ENCODE measurements at regions not wholly inside any gene's neighbourhood (a gene's known extent, or its start where the extent isn't known, plus 50 kb on each side); places are given as distances from the start of the nearest gene placed in this dataset.
"Not testable (repeated sequence)": the region's sequence is repeated elsewhere in the genome, so short reads cannot be mapped to it uniquely, and the experiment has no call there.

DNA sequence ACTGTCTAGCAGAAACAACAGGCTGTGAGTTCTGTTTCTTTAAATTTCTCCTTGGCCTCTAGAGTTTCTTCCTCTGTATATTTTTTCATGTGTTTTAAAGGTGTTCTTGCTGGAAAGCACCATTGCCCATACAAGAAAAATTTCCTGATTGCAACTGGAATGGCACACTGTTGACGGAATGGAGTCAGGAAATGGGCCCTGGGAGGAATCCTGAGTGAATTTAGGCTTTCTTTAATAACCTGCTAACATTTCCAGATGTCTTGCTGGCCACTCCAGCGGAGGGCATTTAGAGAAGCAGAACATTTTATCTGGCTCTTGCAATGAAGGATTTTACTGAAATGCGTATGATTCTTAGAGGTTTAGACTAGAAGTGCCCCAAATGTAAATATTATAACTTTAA is 736.3 kb downstream of the TAF11L14 start:
- DNase-seq: no peak

DNA sequence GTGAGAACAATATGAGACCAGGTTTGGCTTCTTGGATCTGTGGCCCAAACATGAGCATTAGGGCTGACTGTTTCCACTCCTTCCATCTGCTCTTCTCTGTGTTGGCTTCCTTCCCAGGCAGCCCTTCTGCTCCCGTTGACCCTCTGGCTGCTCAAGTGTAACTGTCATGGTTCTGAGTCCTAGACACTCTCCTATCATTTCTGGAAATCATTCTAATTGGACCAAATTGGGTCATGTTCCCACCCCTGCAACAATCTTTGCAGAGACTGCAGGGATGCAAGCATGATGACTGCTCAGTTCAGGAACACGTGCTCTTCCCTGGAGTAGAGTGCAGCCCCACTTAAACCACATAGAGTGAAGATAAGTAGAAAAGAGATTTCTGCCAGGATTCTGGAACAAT is 741.4 kb downstream of the TAF11L14 start:
- no peak for DNase-seq

GRCh38 chr5:18378066-18378465 is 743.8 kb downstream of the TAF11L14 start:
- DNase-seq: no peak

DNA sequence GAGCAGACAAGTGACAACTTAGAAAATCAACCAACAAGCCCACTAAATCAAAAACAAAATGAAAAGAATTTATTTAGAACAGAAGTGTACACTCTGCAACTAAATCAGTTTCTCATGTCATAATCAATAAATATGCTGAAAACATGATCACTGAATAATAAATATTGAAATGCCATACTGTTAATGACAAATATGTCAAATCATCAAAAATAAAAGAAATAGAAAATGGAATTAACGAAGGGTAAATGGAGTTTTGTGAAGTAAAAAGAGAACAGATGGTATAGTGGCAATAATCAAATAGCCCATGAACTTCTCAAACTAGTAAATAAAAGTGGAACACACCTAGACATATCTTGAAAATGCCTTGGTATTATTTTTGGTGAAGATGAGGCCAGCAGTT is 744.9 kb downstream of the TAF11L14 start:
- no peak for DNase-seq

GRCh38 chr5:18380729-18381362 is 746.6 kb downstream of the TAF11L14 start:
- no peak for DNase-seq

DNA sequence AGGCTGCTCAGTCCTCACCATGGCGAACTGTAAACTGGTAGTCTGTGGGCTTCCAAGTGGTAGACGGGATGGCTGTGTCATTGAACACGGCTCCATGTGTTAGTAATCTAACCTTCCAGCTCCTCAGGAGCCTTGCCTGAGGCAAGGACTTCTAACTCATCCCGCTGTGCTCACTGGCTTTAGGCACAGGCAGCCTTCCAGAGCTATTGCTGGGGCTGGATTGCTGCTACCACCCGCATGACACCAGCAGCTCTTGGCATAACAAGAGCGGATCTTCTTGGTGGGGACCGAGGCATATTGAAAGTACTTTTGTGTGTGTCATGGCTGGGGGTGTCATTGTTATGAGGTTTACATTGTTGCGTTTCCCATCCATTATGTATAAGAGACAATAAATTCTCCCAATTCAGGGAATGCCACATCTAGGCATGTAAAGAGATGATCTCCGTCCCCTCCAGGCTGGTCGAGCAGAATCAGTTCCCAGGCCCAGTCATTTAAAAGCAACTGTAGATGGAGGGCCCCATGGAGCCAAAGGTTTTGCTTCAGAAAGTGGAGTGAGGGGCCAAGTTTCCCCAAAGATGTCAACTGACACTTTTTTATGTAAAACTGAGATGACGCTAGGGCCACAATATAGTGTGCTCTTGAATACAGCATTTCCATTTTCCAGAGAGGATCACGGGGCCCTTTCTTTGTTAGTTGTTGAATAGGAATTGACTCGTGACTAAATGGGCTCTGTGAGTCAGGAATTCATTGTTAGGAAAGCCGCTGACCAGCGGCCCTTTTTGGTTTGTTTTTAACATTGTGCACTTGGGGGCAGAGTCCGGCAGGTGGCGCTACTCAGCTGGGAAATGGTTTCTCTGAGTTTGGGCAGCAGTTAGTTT is 759.5 kb downstream of the TAF11L14 start:
- DNase-seq: peak; percentile 83

- no peak for DNase-seq
Observed at GRCh38 chr5:18394443-18394804, 760.2 kb downstream of the TAF11L14 start.

DNA sequence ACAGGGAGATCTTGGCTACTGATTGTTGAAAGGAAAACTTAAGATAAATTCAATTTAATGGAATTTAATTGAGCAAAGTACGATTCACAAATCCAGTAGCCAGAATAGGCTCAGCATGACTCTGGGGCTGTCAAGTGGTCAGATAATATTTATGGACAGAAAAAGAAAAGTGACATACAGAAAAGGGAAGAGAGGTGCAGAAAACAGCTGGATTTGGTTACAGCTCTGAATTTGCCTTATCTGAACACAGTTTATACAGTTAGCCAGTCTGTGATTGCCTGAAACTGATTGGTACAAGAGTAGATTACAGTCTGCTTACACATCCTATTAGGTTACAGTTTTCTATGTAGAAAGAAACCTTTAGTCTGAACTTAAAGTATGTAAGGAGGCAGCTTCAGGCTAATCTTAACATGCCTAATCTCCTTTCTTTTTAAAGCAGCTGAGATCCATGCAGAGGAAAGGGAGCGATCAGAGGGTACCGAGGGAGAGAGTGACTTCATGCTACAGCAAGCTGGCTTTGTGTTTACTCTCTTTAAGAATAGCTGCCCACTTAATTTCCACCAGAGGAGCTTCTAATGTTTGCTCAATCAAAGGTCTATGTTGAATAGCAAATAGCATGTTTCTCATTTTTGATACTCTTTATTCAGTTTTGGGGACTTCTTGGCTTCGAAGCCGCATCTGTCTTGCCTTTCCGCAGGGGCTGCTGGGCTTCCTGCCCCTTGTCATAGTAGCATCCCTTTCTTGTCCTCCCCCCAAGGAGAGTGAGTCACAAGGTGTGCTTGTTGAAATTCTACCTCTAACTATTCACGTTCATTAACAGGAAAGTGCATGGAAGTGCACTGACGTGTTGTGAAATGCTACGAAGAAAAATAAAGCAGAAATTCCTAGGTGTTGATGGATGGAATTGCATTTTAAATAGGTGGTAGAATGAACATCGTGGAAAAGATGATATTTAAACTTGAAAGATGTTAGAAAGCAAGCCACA is 761.2 kb downstream of the TAF11L14 start:
- DNase-seq: no peak

GRCh38 chr5:18397371-18397770 is 763.1 kb downstream of the TAF11L14 start:
- DNase-seq: peak; percentile 41

GRCh38 chr5:18397891-18398290 is 763.6 kb downstream of the TAF11L14 start:
- peak; percentile 82 for DNase-seq

DNA sequence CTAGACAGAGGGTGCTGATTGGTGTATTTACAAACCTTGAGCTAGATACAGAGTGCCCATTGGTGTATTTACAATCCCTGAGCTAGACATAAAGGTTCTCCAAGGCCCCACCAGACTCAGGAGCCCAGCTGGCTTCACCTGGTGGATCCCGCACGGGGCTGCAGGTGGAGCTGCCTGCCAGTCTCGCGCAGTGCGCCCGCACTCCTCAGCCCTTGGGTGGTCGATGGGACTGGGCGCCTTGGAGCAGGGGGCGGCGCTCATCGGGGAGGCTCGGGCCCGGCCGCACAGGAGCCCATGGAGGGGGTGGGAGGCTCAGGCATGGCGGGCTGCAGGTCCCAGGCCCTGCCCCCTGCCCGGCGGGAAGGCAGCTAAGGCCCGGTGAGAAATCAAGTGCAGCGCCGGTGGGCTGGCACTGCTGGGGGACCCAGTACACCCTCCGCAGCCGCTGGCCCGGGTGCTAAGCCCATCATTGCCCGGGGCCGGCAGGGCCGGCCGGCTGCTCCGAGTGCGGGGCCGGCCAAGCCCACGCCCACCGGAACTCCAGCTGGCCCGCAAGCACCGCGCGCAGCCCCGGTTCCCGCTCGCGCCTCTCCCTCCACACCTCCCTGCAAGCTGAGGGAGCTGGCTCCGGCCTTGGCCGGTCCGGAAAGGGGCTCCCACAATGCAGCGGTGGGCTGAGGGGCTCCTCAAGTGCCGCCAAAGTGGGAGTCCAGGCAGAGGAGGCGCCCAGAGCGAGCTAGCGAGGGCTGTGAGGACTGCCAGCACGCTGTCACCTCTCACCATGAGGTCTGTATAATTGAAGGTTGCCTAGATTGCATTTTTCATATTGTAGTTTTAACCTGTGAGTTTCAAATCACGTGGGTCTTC is 765.4 kb downstream of the TAF11L14 start:
- not testable (repeated sequence) for DNase-seq

DNA sequence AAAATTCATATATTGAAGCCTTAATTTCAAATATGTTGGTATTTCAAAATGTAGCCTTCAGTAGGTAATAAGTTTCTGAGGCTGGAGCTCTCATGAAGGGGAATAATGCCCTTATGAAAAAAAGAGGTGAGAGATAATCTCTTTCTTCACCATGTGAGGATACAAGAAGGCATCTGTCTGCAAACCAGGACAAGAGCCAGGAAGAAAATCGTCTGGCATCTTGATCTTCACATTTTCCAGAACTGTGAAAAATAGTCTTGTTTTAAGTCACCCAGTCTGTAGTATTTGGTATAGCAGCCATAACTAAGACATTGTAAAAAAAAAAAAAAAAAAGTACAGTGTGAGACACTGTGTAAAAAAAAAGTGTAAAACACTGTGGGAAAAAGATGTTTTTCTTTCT is 768.9 kb downstream of the TAF11L14 start:
- DNase-seq: no peak

GRCh38 chr5:18403941-18404438 is 769.7 kb downstream of the TAF11L14 start:
- no peak for DNase-seq

DNA sequence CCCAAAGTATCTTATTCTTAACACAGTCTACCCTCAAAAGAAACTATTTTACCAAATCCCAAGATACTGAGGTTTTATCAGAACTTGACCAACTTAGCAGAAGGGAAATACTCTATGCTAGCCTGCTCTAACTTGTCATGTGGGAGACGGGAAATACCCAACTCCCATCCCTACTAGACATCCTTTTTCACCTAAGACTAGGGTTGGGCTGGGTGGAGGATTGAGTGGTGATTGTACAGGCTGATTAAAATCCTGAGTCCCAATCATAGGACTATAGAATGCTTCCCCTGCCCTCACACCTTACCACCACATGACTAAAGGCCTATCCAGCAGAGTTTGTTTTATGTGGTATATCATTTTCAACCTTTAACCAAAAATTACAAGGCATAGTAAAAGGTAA is 786.5 kb downstream of the TAF11L14 start:
- no peak for DNase-seq

DNA sequence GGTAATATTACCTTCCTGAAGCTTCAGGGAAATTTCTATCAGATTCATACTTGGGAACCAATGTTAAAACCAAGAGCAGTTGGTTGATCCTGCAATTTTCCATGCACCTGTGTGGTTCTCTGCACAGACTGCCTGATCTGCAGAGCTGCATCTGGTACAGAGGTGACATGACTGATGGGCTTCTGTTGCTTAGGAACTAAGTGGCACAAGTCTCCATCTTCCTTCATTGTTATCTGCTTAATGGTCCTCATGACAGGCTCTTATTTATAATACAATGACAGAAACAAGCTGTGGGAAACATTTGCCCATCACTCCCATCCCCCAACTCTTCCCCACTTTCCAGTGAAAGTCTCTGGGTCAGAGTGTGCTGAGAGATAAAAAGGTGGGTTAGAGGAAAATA is 799.1 kb downstream of the TAF11L14 start:
- DNase-seq: no peak

- no peak for DNase-seq
Observed at GRCh38 chr5:18438126-18438525, 803.9 kb downstream of the TAF11L14 start.

DNA sequence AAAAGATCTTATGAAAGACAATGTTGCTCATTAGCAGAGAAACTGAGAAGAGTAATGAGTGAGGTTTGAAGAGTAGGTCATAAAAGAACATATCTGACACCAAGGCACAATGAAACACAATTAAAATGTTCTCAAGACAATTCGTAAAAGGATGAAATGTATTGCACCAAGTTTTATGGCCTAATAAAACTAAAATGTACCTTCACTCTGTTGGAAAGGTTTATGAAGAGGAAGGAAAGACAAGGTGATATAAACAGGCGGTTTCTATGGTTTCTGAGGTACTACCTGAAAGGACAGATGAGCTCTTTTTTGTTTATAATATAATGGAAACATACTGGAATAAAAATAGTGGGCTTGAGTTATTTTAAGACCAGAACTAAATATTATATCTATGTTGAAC is 821.3 kb downstream of the TAF11L14 start:
- DNase-seq: no peak

- no peak for DNase-seq
Observed at GRCh38 chr5:18457255-18457654, 823.0 kb downstream of the TAF11L14 start.

- DNase-seq: no peak
Observed at GRCh38 chr5:18461766-18462165, 827.5 kb downstream of the TAF11L14 start.

DNA sequence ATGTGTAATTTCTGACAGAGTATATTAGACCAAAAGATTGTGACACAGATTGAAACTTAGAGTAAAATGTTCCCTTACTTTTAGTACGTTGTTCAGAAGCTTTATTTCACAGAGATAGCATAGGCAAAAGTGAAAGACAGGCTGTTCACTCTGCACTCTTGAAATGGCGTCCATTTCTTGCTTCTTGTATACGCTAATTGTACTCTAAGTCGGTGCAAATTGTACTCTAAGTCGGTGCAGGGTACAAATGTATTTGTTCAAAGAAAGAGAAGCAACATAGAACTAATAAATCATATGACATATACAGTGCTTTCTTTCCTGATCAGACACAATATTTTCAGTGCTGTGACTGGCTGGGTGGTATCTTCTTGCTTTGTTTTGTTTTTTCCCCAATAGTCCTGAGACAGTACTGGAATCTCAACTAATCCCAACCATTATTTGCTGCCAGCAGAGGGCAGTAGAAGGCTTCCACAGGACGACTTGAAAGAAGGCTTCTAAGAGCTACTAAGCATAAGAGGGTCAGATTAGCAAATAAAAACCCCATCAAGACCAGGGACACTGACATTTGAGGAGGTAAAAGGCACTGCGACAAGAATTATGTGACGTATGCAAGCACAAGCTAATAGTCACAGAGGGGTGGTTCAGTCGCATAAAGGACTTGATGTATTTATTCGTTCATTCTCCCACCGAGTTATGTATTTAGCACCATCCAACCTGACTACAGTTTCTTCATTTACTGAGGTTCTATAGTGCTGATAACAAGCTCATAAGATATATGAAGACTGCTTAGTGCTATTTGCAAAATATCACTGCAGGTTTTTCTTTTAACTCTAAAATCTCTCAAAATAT is 831.8 kb downstream of the TAF11L14 start:
- peak; percentile 82 for DNase-seq

GRCh38 chr5:18466731-18467130 is 832.5 kb downstream of the TAF11L14 start:
- no peak for DNase-seq

Data from tongue (tissue), 1 donor.